Astrocyte of the spinal cord (primary cell): ENCODE measurements at regions not wholly inside any gene's neighbourhood (a gene's known extent, or its start where the extent isn't known, plus 50 kb on each side); places are given as distances from the start of the nearest gene placed in this dataset.

ENCODE experiments used
- DNase-seq: peaks from one replicate; pipeline ENCODE4 v3.0.0; 2011; ENCODE audit warnings: low read depth, low spot score
- H3K4me3 ChIP-seq: 2 replicates; pipeline ENCODE4 v1.5.1; 2011; ENCODE audit warnings: low read depth, mild to moderate bottlenecking, low read length, moderate library complexity
- in situ Hi-C: cut with HindIII; loops from 2 replicates; pipeline ENCODE4 v1.10.0; 2017; ENCODE audit warnings: low sequenced_read_pairs
- TF ChIP-seq, protein P1 (sequence below): IDR thresholded peaks from 2 replicates; pipeline ENCODE4 v1.5.1; 2012; ENCODE audit warnings: low read depth, mild to moderate bottlenecking, low read length, inconsistent platforms

DNA sequence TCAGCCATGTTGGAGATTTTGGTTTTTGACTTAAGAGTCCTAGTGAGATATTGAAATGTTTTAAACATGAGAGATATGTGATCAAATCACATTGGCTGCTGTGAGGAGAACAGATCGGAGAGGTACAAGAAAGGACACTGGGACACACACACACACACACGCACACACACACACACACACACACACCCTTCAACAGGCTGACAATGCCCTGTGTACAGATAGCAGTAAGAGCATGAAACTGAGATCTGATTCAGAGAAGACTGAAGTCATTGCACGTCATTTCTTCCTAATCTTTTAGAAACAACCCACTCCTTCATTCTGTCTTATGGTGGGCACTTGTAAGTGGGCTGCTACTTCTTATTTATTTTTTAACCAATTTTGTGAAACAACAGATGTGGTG, 200.5 kb upstream of the E2F8 start:
- H3K4me3 ChIP-seq: no peak overlapping the region
- in situ Hi-C loops: no loop called here

DNA sequence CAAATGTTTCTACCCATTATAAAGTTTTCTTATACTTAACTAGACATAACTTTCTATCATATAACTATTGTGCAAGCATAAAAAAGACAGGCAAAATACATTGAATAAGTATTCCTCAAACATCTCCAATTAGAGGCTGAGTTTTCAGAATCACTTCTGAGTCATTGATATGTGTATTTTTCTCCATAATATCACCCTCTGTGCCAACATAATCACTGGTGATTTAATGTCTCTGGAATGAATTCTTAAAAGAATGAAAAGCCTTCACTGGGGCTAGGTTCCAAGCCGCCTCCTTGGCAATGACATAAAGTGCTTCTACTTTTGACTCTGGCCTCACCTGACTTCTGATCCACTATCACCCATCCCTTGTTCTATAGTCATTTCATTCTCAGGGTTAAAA, 197.0 kb upstream of the E2F8 start:
- peak; percentile 82 for DNase-seq
- no peak overlapping the region for H3K4me3 ChIP-seq
- in situ Hi-C loops: no loop called here
- TF ChIP-seq, protein P1, sequence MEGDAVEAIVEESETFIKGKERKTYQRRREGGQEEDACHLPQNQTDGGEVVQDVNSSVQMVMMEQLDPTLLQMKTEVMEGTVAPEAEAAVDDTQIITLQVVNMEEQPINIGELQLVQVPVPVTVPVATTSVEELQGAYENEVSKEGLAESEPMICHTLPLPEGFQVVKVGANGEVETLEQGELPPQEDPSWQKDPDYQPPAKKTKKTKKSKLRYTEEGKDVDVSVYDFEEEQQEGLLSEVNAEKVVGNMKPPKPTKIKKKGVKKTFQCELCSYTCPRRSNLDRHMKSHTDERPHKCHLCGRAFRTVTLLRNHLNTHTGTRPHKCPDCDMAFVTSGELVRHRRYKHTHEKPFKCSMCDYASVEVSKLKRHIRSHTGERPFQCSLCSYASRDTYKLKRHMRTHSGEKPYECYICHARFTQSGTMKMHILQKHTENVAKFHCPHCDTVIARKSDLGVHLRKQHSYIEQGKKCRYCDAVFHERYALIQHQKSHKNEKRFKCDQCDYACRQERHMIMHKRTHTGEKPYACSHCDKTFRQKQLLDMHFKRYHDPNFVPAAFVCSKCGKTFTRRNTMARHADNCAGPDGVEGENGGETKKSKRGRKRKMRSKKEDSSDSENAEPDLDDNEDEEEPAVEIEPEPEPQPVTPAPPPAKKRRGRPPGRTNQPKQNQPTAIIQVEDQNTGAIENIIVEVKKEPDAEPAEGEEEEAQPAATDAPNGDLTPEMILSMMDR: no peak

More for the DNA sequence above, 200.5 kb upstream of the E2F8 start:
- TF ChIP-seq, protein P1: no peak
- no peak for DNase-seq

DNA sequence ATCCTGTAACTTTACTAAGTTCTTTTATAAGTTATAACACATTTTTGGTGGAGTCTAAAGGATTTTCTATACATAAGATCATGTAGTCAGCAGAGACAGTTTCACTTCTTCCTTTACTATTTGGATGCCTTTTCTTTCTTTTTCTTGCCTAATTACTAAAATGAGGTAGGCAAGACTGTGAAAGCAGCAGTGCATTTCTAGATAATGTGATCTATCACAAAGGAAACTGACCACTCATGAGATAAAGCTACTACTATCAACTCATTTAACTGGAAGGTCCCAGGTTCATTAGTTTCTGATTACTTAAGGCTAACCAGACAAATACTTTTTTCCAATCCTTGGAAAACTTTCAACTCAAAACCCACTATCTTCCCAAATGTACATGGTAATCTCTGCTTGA, 196.2 kb upstream of the E2F8 start:
- no peak for DNase-seq
- no peak overlapping the region for H3K4me3 ChIP-seq
- in situ Hi-C loops: no loop called here
- TF ChIP-seq, protein P1: no peak

DNA sequence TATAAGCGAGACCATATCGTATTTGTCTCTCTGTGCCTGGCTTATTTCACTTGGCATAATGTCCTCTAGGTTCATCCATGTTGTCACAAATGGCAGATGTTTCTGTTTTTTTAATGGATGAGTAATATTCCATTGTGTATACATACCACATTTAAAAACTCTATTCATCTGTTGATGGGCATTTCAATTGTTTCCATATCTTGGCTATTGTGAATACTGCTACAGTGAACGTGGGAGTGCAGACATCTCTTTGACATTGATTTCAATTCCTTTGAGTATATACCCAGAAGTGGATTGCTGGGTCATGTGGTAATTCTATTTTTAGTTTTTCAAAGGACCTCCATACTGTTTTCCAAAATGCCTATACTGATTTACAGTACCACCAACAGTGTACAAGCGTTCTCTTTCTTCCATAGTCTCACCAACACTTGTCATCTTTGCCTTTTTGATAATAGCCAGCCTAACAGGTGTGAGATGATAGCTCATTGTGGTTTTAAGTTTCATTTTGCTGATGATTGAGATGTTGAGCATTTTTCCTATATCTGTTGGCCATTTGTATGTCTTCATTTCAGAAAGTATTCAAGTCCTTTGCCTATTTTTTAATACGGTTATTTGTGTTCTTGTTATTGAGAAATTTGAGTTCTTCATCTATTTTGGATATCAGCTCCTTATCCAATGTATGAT, 194.7 kb upstream of the E2F8 start:
- no peak for DNase-seq
- in situ Hi-C loops: no loop called here
- TF ChIP-seq, protein P1: no peak
- H3K4me3 ChIP-seq: no peak overlapping the region

DNA sequence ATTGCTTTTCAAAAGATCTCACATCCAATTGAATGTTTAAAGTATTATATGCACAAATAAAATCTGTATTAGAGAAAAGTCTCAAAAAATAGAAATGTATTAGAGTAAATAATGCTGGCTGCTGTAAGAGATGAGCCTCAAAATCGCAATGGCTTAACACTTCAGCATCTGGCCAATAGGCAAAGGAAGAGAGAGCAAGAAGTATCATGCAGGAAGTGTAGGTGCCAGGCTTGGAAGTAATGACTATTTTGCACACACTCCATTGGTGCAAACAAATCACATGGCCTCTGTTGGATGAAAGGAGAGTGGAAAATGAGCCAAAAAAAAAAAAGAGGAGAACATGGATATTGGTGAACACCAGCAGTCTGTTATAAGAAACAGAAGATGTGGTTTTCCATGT, 193.0 kb upstream of the E2F8 start:
- no peak overlapping the region for H3K4me3 ChIP-seq
- no peak for DNase-seq
- in situ Hi-C loops: no loop called here
- TF ChIP-seq, protein P1: no peak

DNA sequence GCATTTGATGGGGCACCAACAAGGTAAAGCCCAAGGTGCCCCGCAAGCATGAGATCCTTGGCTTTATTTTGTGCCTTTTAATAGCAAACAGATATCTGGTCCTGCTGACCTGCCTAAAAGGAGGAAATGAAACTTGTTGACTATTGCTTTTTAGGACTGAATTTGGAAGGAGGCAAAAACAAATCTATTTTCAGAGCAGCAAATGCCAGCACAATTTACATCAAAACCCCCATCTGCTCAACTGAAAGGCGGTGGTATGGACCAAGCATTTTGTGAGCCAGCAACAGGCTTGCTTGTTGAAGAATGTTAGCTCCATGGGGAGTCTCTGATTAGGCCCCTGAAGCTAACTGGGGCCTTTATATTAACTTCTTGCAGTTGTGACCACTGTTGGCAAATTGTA, 192.6 kb upstream of the E2F8 start:
- H3K4me3 ChIP-seq: no peak overlapping the region
- in situ Hi-C loops: no loop called here
- TF ChIP-seq, protein P1: no peak
- DNase-seq: no peak
